ENCODE measurements at regions not wholly inside any gene's neighbourhood (a gene's known extent, or its start where the extent isn't known, plus 50 kb on each side); places are given as distances from the start of the nearest gene placed in this dataset.

- TF ChIP-seq CTCF (IDR thresholded peaks at IDR 0.05) (no peak), POLR2A (IDR thresholded peaks at IDR 0.05) (no peak)
Observed at GRCh38 chr2:71787108-71787415, 333.7 kb downstream of the DYSF start.
